Brain microvascular endothelial cell (primary cell): ENCODE measurements at regions not wholly inside any gene's neighbourhood (a gene's known extent, or its start where the extent isn't known, plus 50 kb on each side); places are given as distances from the start of the nearest gene placed in this dataset.

Source experiments
- DNase-seq: peaks from one replicate; pipeline ENCODE4 v3.0.0-alpha.2; 2020
- H3K27ac ChIP-seq: fragments of 250-450 bp; sonication (Bioruptor Pico); 2 replicates; pipeline ENCODE4 v1.5.1; 2020; ENCODE audit warnings: mild to moderate bottlenecking, moderate library complexity
- H3K27me3 ChIP-seq: fragments of 250-450 bp; sonication (Bioruptor Pico); replicated peaks from 2 replicates; pipeline ENCODE4 v1.5.1; 2020; ENCODE audit warnings: mild to moderate bottlenecking
- H3K36me3 ChIP-seq: fragments of 250-450 bp; sonication (Bioruptor Pico); replicated peaks from 2 replicates; pipeline ENCODE4 v1.5.1; 2020; ENCODE audit warnings: mild to moderate bottlenecking
- H3K4me3 ChIP-seq: 2 replicates; pipeline ENCODE4 v1.5.1; 2011; ENCODE audit warnings: low read depth, mild to moderate bottlenecking, control low read depth, low read length, moderate library complexity
- CTCF ChIP-seq: IDR thresholded peaks from 2 replicates; pipeline ENCODE4 v1.5.1; 2011; ENCODE audit warnings: low read depth, mild to moderate bottlenecking, moderate library complexity, low read length, control low read depth, inconsistent platforms; ENCODE audit errors: missing control alignments
- in situ Hi-C: cut with HindIII; loops from 2 replicates; pipeline ENCODE4 v1.10.0; 2017; ENCODE audit warnings: low sequenced_read_pairs, low pct_ligation_motif_present

GRCh38 chr6:19454721-19455392 lies 382.3 kb upstream of the ID4 start:
- no peak for DNase-seq
- Histone ChIP-seq H3K36me3 (no peaks in the 10 kb centered on the region), H3K4me3 (no peak overlapping the region), H3K27ac (no peak overlapping the region), H3K27me3 (no peaks in the 10 kb centered on the region)
- in situ Hi-C loops, result no loop called here
- no peak for TF ChIP-seq CTCF

GRCh38 chr6:19463250-19463649 lies 373.9 kb upstream of the ID4 start:
- Histone ChIP-seq H3K27me3 (no peaks in the 10 kb centered on the region), H3K4me3 (no peak overlapping the region), H3K36me3 (no peaks in the 10 kb centered on the region), H3K27ac (no peak overlapping the region)
- DNase-seq, result no peak
- no peak for TF ChIP-seq CTCF
- in situ Hi-C loops, result no loop called here

GRCh38 chr6:19463925-19464324 lies 373.2 kb upstream of the ID4 start:
- Histone ChIP-seq H3K36me3 (no peaks in the 10 kb centered on the region), H3K27ac (no peak overlapping the region), H3K27me3 (no peaks in the 10 kb centered on the region), H3K4me3 (no peak overlapping the region)
- no peak for TF ChIP-seq CTCF
- DNase-seq, result no peak
- in situ Hi-C loops, result no loop called here

GRCh38 chr6:19465256-19465655 lies 371.9 kb upstream of the ID4 start:
- TF ChIP-seq CTCF, result no peak
- in situ Hi-C loops, result no loop called here
- no peak for DNase-seq
- no peaks in the 10 kb centered on the region for H3K27me3 ChIP-seq
- H3K4me3 ChIP-seq, result no peak overlapping the region
- H3K27ac ChIP-seq, result peak overlapping the region; percentile 60
- no peaks in the 10 kb centered on the region for H3K36me3 ChIP-seq

GRCh38 chr6:19465760-19466159 lies 371.4 kb upstream of the ID4 start:
- Histone ChIP-seq H3K36me3 (no peaks in the 10 kb centered on the region), H3K4me3 (no peak overlapping the region), H3K27me3 (no peaks in the 10 kb centered on the region), H3K27ac (peak overlapping the region; percentile 60)
- DNase-seq, result peak; percentile 37
- in situ Hi-C loops, result no loop called here
- no peak for TF ChIP-seq CTCF

GRCh38 chr6:19470333-19470732 lies 366.8 kb upstream of the ID4 start:
- TF ChIP-seq CTCF, result no peak
- H3K4me3 ChIP-seq, result no peak overlapping the region
- H3K27me3 ChIP-seq, result no peaks in the 10 kb centered on the region
- no peaks in the 10 kb centered on the region for H3K36me3 ChIP-seq
- no peak overlapping the region for H3K27ac ChIP-seq
- no peak for DNase-seq
- in situ Hi-C loops, result no loop called here
